GM18873 (cell line): ENCODE measurements at regions not wholly inside any gene's neighbourhood (a gene's known extent, or its start where the extent isn't known, plus 50 kb on each side); places are given as distances from the start of the nearest gene placed in this dataset.
"Not testable (repeated sequence)": the region's sequence is repeated elsewhere in the genome, so short reads cannot be mapped to it uniquely, and the experiment has no call there.

Experiments
- ATAC-seq: cut with Tn5 transposase; IDR thresholded peaks from one replicate; pipeline ENCODE4 v1.9.1; 2021; ENCODE audit warnings: mild to moderate bottlenecking, moderate library complexity, moderate number of reproducible peaks; ENCODE audit not compliant: unreplicated experiment, low FRiP score

DNA sequence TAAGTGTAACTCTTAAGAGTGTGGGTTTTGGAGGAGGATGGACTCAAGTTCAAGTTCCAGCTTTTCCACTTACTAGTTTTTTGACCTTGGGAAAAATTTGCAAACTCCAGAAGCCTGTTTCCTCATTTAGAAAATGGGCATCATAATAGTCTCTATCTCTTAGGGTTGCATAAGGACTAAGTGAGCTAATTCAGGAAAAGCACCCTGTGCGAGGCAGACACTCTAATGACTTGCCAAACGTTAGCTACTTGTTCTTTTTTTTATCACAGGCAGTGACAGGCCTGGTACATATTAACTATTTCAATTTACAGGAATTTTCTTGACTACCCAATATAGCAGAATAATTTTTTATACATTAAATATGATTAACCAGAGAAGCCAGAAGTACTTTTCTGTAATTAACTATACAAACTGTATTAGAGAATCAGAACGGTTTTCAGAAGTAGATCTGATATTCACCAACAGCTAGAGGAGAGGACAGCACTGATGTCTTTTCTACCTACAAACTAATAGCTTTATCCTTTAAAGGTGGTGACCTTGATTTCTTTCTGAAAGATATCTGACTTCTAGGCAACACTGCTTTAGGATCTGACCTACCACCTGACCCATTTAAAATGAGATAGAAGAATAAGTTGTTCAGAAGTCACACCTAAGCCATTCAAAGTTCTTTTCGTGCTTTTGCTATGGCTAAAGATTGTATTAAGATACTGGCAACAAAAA, 139.6 kb upstream of the HAND2 start:
- no peak for ATAC-seq

DNA sequence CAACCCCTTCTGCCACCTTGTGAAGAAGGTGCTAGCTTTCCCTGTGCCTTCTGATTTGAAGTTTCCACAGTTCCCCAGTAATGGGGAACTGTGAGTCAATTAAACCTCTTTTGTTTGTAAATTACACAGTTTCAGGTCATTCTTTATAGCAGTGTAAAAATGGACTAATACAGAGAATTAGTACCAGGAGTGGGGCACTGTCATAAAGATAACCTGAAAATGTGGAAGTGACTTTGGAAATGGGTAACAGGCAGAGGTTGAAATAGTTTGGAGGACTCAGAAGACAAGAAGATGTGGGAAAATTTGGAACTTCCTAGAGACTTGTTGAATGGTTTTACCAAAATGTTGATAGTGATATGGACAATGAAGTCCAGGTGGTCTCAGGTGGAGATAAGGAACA, 131.0 kb upstream of the HAND2 start:
- ATAC-seq = no peak

DNA sequence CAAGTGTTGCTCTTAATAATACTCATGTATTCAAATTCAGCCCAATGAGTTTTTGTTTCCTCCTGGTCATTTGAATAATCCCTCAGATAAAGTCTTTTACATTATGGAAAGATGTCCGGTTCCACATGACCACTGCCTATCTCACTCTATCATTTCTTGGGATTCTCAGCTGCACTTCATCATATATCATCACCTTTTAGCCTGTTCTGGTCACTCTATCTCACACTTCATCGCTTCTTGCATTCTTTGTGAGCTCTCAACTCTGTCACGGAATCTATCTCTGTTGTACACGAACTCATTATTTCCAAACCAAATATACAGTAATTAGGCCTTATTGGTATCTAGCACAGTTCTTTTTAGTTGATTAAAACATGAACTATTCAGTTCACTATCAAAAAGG, 126.9 kb upstream of the HAND2 start:
- no peak for ATAC-seq

DNA sequence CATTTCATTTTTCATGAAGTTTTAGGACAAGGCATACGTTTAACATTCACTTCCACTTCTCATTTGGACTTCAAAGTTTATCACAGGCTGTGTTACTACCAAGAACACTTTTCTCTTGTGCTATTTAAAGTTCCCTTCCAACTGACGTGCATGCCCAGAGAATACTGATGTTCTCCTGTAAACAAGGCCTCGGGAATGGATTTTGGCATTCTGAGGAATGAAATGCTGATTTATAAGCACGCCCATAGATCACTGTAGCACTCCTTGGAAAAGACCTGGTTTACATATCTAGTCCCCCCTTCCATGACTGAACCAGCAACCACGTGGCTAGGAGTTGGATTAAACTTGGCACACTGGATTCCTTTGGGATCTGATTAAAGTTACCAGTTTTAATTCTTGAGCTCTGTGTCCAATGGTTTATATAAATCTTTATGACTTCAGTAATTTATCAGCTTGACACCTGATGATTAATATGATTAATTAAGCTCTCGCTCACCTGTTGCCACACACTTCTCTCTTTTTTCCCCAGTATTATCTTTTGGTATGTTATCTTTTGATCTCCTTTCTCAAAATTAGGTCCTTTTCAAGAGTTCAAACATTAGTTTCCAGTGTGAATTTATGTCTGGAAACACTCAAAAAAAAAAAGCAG, 122.4 kb upstream of the HAND2 start:
- ATAC-seq = no peak

GRCh38 chr4:173651651-173652282, 121.7 kb upstream of the HAND2 start:
- ATAC-seq = no peak

DNA sequence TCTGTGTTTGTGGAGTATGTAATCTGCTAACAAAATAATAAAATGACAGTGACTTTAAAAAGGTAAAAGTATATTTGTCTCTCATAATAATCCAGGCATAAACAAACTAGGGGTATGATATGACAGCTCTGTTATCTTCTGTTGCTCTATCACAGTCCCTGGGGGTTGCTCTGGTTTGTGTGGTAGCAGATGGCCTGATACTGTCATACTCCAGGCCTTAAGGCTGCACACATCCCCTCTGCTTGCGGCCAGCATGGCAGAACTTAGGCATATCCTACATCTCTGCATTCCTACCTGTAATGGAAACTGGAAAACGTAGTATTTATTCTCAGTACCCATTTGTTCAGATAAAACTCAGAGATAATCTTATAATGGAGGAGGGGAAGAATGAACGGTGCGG, 117.9 kb upstream of the HAND2 start:
- ATAC-seq = no peak

DNA sequence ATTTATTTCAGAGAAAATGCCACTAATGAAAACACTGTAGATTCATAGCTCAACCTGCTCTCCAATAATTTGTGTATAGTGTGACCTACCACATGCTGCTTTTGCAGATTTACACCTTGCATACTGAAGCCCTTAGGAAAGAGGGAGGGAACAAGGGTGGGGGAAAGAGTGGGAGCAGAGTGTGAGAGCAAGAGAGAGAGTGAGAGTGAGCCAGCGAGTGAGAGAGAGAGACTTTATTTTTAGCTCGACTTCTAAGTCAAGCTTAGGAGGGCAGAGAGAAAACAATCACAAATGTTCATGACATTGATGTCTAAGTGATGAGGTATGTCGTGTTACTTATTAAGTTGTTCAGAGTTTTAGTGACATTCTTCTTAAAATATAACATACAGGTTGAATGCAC, 112.5 kb upstream of the HAND2 start:
- no peak for ATAC-seq

- ATAC-seq = no peak
Observed at GRCh38 chr4:173635395-173635794, 105.4 kb upstream of the HAND2 start.

GRCh38 chr4:173626277-173626676, 96.2 kb upstream of the HAND2 start:
- no peak for ATAC-seq

DNA sequence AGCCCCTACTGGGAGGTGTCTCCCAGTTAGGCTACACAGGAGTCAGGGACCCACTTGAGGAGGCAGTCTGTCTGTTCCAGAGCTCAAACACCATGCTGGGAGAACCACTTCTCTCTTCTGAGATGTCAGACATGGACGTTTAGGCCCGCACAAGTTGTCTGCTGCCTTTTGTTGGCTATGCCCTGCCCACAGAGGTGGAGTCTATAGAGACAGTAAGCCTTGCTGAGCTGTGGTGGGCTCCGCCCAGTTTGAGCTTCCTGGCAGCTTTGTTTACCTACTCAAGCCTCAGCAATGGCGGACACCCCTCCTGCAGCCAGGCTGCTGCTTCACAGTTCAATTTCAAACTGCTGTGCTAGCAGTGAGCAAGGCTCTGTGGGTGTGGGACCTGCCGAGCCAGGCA, 88.6 kb upstream of the HAND2 start:
- not testable (repeated sequence) for ATAC-seq

- ATAC-seq = no peak
Observed at GRCh38 chr4:173609158-173609557, 79.1 kb upstream of the HAND2 start.

DNA sequence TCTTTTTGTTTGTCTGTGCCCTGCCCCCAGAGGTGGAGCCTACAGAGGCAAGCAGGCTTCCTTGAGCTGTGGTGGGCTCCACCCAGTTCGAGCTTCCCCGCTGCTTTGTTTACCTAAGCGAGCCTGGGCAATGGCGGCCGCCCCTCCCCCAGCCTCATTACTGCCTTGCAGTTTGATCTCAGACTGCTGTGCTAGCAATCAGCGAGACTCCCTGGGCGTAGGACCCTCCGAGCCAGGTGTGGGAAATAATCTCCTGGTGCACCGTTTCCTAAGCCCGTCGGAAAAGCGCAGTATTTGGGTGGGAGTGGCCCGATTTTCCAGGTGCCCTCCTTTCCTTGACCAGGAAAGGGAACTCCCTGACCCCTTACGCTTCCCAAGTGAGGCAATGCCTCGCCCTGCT, 78.6 kb upstream of the HAND2 start:
- not testable (repeated sequence) for ATAC-seq

- no peak for ATAC-seq
Observed at GRCh38 chr4:173591760-173592159, 61.7 kb upstream of the HAND2 start.

- ATAC-seq = no peak
Observed at GRCh38 chr4:173590697-173591096, 60.7 kb upstream of the HAND2 start.

- no peak for ATAC-seq
Observed at GRCh38 chr4:173585876-173586572, 56.0 kb upstream of the HAND2 start.

GRCh38 chr4:173584506-173584905, 54.5 kb upstream of the HAND2 start:
- no peak for ATAC-seq
